NB4 (cell line): ENCODE measurements at regions not wholly inside any gene's neighbourhood (a gene's known extent, or its start where the extent isn't known, plus 50 kb on each side); places are given as distances from the start of the nearest gene placed in this dataset.

Experiments
- DNase-seq: peaks from one replicate; pipeline ENCODE4 v3.0.0; 2010; ENCODE audit warnings: low read depth
- H3K4me3 ChIP-seq: one replicate; pipeline ENCODE4 v1.5.1; 2011; ENCODE audit warnings: mild to moderate bottlenecking, low read depth, low read length, moderate library complexity
- MAX ChIP-seq: IDR thresholded peaks from 2 replicates; pipeline ENCODE4 v1.6.1; 2011; ENCODE audit warnings: low read depth, low read length
- MYC ChIP-seq: IDR thresholded peaks from 2 replicates; pipeline ENCODE4 v1.6.1; 2011; ENCODE audit warnings: low read depth, low read length
- POLR2A ChIP-seq: IDR thresholded peaks from 2 replicates; pipeline ENCODE4 v1.6.1; 2011; ENCODE audit warnings: mild to moderate bottlenecking; ENCODE audit not compliant: insufficient read length; ENCODE audit errors: extremely low read depth
- TF ChIP-seq, protein P1 (sequence below): IDR thresholded peaks from one replicate; pipeline ENCODE4 v1.5.1; 2012; ENCODE audit warnings: low read depth, low read length

GRCh38 chr17:70533427-70533826 lies 364.1 kb downstream of the KCNJ2 start:
- TF ChIP-seq, protein P1, sequence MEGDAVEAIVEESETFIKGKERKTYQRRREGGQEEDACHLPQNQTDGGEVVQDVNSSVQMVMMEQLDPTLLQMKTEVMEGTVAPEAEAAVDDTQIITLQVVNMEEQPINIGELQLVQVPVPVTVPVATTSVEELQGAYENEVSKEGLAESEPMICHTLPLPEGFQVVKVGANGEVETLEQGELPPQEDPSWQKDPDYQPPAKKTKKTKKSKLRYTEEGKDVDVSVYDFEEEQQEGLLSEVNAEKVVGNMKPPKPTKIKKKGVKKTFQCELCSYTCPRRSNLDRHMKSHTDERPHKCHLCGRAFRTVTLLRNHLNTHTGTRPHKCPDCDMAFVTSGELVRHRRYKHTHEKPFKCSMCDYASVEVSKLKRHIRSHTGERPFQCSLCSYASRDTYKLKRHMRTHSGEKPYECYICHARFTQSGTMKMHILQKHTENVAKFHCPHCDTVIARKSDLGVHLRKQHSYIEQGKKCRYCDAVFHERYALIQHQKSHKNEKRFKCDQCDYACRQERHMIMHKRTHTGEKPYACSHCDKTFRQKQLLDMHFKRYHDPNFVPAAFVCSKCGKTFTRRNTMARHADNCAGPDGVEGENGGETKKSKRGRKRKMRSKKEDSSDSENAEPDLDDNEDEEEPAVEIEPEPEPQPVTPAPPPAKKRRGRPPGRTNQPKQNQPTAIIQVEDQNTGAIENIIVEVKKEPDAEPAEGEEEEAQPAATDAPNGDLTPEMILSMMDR = no peak
- TF ChIP-seq MAX (no peak), POLR2A (no peak), MYC (no peak)
- no peak for DNase-seq
- H3K4me3 ChIP-seq = no peak overlapping the region

DNA sequence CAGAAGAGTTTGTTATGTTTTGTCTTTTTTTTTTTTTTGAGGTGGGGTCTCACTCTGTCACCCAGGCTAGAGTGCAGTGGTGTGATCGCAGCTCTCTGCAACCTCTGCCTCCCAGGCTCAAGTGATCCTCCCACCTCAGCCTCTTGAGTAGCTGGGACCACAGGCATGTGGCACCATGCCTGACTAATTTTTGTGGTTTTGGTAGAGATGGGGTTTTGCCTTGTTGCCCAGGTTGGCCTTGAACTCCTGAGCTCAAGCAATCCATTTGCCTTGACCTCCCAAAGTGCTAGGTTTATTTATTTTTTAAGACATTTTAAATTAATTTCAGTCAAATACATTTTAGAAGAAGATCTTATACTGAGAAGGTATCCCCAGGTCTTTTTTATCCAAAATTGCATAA lies 366.7 kb downstream of the KCNJ2 start:
- H3K4me3 ChIP-seq = no peak overlapping the region
- DNase-seq = no peak
- TF ChIP-seq MAX = no peak
- TF ChIP-seq, protein P1 = no peak
- TF ChIP-seq POLR2A = no peak
- no peak for TF ChIP-seq MYC

DNA sequence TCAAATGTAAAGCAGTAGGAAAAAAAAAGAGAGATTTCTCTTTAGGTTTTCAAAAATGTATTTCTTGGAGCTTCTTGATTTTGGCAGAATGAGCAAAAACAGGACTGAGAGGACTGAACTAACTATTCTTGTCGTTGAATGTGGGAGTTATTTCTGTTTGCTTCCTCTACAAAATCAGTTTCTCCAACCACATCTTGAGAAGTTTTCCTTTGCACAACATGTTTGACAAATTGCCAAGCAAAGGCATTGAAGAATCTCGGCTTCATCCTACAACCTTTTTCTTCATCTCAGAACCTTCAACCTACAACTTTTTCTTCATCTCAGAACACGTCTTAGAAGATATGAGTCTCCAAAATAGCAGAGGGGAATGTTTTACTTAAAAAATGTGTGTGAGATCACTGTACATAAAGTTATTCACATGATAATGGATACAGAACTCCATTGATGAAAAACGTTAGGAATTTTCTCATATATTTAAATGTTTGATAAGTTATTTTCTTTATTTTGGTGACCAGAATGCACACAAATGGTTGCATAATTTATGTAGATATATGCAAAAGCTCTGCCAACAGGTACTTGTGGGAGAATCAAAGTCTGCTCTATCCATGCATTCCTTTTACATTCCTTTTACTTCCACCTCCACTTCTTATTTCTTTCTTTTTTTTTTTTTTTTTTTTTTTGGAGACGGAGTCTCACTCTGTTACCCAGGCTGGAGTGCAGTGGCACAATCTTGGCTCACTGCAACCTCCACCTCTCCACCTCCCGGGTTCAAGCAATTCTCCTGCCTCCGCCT lies 370.0 kb downstream of the KCNJ2 start:
- TF ChIP-seq POLR2A (no peak), MAX (no peak), MYC (no peak)
- TF ChIP-seq, protein P1 = no peak
- no peak overlapping the region for H3K4me3 ChIP-seq
- DNase-seq = no peak

GRCh38 chr17:70542876-70543275 lies 373.5 kb downstream of the KCNJ2 start:
- TF ChIP-seq MAX (no peak), POLR2A (no peak), MYC (no peak)
- TF ChIP-seq, protein P1 = no peak
- no peak overlapping the region for H3K4me3 ChIP-seq

DNA sequence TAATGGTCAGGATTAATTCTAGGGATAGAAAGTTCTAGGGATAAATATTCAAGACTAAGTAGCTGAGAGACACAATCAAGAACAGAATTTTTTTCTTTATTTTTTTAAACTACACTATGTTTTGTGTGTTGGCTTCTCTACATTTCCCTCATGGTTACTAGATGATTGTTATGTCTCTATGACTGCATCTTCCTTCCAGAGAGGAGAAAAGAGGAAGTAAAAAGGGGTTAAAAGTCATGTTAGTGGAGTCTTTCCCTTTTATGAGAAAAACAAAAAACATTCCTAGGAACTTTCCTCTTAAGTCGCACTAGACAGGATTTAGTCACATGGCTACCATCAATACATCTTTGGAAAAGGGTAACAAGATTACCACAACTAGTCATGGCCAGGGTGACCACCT lies 375.0 kb downstream of the KCNJ2 start:
- TF ChIP-seq, protein P1 = no peak
- no peak for TF ChIP-seq MAX
- TF ChIP-seq POLR2A = no peak
- no peak for TF ChIP-seq MYC
- H3K4me3 ChIP-seq = no peak overlapping the region
- no peak for DNase-seq

More at GRCh38 chr17:70542876-70543275, 373.5 kb downstream of the KCNJ2 start:
- DNase-seq = no peak
